DMS 273 treated with DMSO at 0.1 percent for 48 hours (cell line): ENCODE measurements at regions not wholly inside any gene's neighbourhood (a gene's known extent, or its start where the extent isn't known, plus 50 kb on each side); places are given as distances from the start of the nearest gene placed in this dataset.

Experiments used
- DNase-seq: peaks from one replicate; lab custom pipeline; 2025; lab: John Stamatoyannopoulos, UW

- no peak for DNase-seq
These were observed 66.4 kb upstream of the DUSP22 start for GRCh38 chr6:225907-226306.

GRCh38 chr6:226516-227073, 65.7 kb upstream of the DUSP22 start:
- DNase-seq: no peak

GRCh38 chr6:227074-227782, 65.1 kb upstream of the DUSP22 start:
- no peak for DNase-seq

- no peak for DNase-seq
These were observed 64.4 kb upstream of the DUSP22 start for GRCh38 chr6:227812-228338.

- DNase-seq: no peak
These were observed 63.2 kb upstream of the DUSP22 start for GRCh38 chr6:228881-229651.

GRCh38 chr6:231779-232178, 60.5 kb upstream of the DUSP22 start:
- no peak for DNase-seq

GRCh38 chr6:232982-233640, 59.2 kb upstream of the DUSP22 start:
- DNase-seq: no peak

GRCh38 chr6:234706-235372, 57.4 kb upstream of the DUSP22 start:
- DNase-seq: no peak

GRCh38 chr6:235763-236360, 56.4 kb upstream of the DUSP22 start:
- no peak for DNase-seq

GRCh38 chr6:236519-236918, 55.8 kb upstream of the DUSP22 start:
- no peak for DNase-seq

GRCh38 chr6:240151-240550, 52.1 kb upstream of the DUSP22 start:
- no peak for DNase-seq

GRCh38 chr6:241336-241865, 50.9 kb upstream of the DUSP22 start:
- no peak for DNase-seq
